Activated naive CD4-positive, alpha-beta T cell treated with anti-CD3 and anti-CD28 coated beads for 36 hours (primary cell): ENCODE measurements at regions not wholly inside any gene's neighbourhood (a gene's known extent, or its start where the extent isn't known, plus 50 kb on each side); places are given as distances from the start of the nearest gene placed in this dataset.

Source experiments
- CTCF ChIA-PET: fragments of 350-600 bp; sonication (Branson Sonifier 250); formaldehyde crosslinking; loops from one replicate; lab custom pipeline; 2021; ENCODE audit warnings: antibody characterized with exemption; lab: Charles Lee
- DNase-seq: peaks from one replicate; pipeline ENCODE4 v3.0.0-alpha.2; 2020
- H3K27ac Mint-ChIP-seq: one replicate; pipeline ENCODE4 v1.8.0; 2021; ENCODE audit warnings: mild to moderate bottlenecking, mixed read lengths
- H3K27me3 Mint-ChIP-seq: one replicate; pipeline ENCODE4 v1.8.0; 2021; ENCODE audit warnings: low read depth, mixed read lengths
- H3K36me3 Mint-ChIP-seq: one replicate; pipeline ENCODE4 v1.8.0; 2021; ENCODE audit warnings: low read depth, mixed read lengths
- H3K4me1 Mint-ChIP-seq: one replicate; pipeline ENCODE4 v1.8.0; 2021; ENCODE audit warnings: low read depth, mixed read lengths
- H3K4me3 Mint-ChIP-seq: one replicate; pipeline ENCODE4 v1.8.0; 2021; ENCODE audit warnings: mild to moderate bottlenecking, moderate library complexity, mixed read lengths
- H3K9me3 Mint-ChIP-seq: one replicate; pipeline ENCODE4 v1.8.0; 2021; ENCODE audit warnings: mixed read lengths
- intact Hi-C: fragments of 100-400 bp; cut with micrococcal nuclease; formaldehyde crosslinking; loops from one replicate; pipeline ENCODE4 v1.15.1; 2023

DNA sequence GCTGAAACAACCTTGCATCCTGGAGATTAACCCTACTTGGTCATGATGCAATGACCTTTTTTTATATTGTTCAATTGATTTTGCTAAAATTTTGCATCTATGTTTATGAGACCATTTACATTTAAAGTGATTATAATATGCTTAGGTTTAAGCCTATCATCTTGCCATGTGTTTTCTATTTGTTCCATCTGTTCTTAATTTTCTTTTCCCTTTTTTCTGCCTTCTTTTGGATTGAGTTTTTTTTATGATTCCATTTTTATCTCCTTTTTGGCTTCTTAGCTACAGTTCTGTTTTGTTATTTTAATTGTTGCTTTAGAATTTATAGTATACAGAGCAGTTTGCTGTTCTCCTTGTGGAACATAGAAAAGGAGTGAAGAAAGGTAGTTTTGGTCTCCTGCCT, 385.1 kb upstream of the USP24 start:
- intact Hi-C loops: no loop called here

DNA sequence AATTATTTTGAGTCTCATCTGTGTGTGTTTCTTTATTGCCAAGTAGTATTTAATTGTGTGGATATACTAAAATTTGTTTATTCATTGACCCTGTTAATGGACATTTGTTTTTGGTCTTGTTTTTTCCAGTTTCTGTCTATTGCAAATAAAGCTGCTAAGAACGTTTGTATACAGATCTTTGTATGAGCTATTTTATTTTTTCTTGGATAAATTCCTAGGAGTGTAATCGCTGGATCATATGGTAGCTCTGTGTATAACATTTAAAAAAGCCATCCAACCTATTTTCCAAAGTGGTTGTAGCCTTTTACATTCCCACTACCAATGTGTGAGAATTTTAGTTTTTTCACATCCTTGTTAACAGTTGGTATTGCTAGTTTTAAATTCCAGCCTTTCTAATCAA, 382.7 kb upstream of the USP24 start:
- Mint-ChIP-seq H3K27ac (no peak overlapping the region), H3K9me3 (peaks cover 11% of the 10 kb centered on the region), H3K4me3 (no peak overlapping the region), H3K36me3 (no peaks in the 10 kb centered on the region), H3K27me3 (peaks cover 16% of the 10 kb centered on the region), H3K4me1 (no peaks in the 10 kb centered on the region)
- intact Hi-C loops: no loop called here
- CTCF ChIA-PET: no interaction called here
- DNase-seq: no peak

More for the DNA sequence above, 385.1 kb upstream of the USP24 start:
- Mint-ChIP-seq H3K4me3 (no peak overlapping the region), H3K27me3 (peaks cover 9% of the 10 kb centered on the region), H3K4me1 (no peaks in the 10 kb centered on the region), H3K27ac (no peak overlapping the region), H3K9me3 (peaks cover 11% of the 10 kb centered on the region), H3K36me3 (no peaks in the 10 kb centered on the region)
- DNase-seq: no peak
- CTCF ChIA-PET: no interaction called here

DNA sequence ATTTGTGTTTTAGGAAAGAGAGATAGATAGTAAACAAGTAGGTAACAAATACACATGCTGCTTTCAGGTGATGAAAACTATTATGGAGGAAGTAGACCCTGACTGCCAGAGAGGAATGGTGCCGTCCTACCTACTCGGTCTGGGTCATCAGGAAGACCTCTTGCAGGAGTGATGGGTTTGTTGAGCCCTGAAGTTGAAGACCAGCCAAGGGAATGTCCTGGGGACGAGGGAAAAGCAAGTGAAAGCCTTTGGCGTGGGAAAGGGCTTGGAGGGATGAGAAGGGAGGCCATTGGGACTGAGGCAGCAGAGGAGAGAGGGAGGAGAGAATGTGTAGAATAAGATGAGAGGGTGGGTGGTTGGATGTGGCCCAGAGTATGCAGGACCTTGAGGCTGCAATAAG, 379.5 kb upstream of the USP24 start:
- Mint-ChIP-seq H3K9me3 (peaks cover 11% of the 10 kb centered on the region), H3K27me3 (peaks cover 16% of the 10 kb centered on the region), H3K36me3 (no peaks in the 10 kb centered on the region), H3K27ac (no peak overlapping the region), H3K4me3 (no peak overlapping the region), H3K4me1 (no peaks in the 10 kb centered on the region)
- DNase-seq: no peak
- intact Hi-C loops: no loop called here
- CTCF ChIA-PET: no interaction called here

GRCh38 chr1:55593298-55593697, 378.1 kb upstream of the USP24 start:
- no peak for DNase-seq
- Mint-ChIP-seq H3K36me3 (no peaks in the 10 kb centered on the region), H3K27ac (no peak overlapping the region)

GRCh38 chr1:55592122-55592521, 377.0 kb upstream of the USP24 start:
- peaks cover 19% of the 10 kb centered on the region for H3K27me3 Mint-ChIP-seq
- H3K27ac Mint-ChIP-seq: no peak overlapping the region
- no peak overlapping the region for H3K4me3 Mint-ChIP-seq
- H3K36me3 Mint-ChIP-seq: no peaks in the 10 kb centered on the region
- intact Hi-C loops: no loop called here
- DNase-seq: no peak
- H3K4me1 Mint-ChIP-seq: no peaks in the 10 kb centered on the region
- H3K9me3 Mint-ChIP-seq: peaks cover 7% of the 10 kb centered on the region
- CTCF ChIA-PET: no interaction called here

More at GRCh38 chr1:55593298-55593697, 378.1 kb upstream of the USP24 start:
- H3K4me1 Mint-ChIP-seq: no peaks in the 10 kb centered on the region
- no peak overlapping the region for H3K4me3 Mint-ChIP-seq
- CTCF ChIA-PET: no interaction called here
- peaks cover 11% of the 10 kb centered on the region for H3K9me3 Mint-ChIP-seq
- H3K27me3 Mint-ChIP-seq: peaks cover 16% of the 10 kb centered on the region
- intact Hi-C loops: no loop called here

DNA sequence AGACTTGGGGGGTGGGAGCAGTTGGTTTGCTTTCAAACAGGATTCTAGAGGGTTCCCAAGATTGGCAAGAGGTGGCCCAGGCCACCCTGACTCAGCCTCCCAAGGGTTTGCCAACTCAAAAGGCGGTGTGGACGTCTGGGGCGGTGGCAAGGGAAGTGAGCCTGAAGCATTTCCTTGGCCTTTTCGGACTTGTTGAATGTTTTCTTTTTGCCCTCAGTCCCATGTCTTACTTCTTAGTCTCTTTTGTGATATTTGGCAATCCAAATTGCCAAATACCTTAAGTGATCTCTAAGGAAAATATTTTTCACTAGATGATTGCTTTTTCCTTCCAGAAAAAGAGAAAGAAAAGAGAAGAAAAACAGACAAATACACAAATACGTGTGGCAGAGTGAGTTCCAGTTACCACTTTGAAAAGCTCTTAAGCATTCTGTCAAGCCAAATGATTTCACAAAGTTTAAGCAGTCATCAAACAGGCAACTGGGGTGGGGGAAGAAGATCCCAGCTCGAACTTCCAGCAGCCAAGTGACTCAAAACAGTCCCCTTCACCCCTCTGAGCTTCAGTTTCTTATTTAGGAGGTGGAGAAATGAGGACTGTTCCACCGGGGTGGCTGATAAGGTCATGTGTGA, 374.6 kb upstream of the USP24 start:
- no peaks in the 10 kb centered on the region for H3K36me3 Mint-ChIP-seq
- intact Hi-C loops: no loop called here
- DNase-seq: no peak
- H3K4me3 Mint-ChIP-seq: no peak overlapping the region
- no peaks in the 10 kb centered on the region for H3K4me1 Mint-ChIP-seq
- CTCF ChIA-PET: no interaction called here
- H3K9me3 Mint-ChIP-seq: no peaks in the 10 kb centered on the region
- peaks cover 15% of the 10 kb centered on the region for H3K27me3 Mint-ChIP-seq
- H3K27ac Mint-ChIP-seq: no peak overlapping the region

- no peak overlapping the region for H3K27ac Mint-ChIP-seq
- no peak for DNase-seq
- no peak overlapping the region for H3K4me3 Mint-ChIP-seq
- no peaks in the 10 kb centered on the region for H3K36me3 Mint-ChIP-seq
- H3K9me3 Mint-ChIP-seq: no peaks in the 10 kb centered on the region
- CTCF ChIA-PET: no interaction called here
- intact Hi-C loops: no loop called here
- no peaks in the 10 kb centered on the region for H3K4me1 Mint-ChIP-seq
- H3K27me3 Mint-ChIP-seq: peaks cover 8% of the 10 kb centered on the region
These were observed 373.1 kb upstream of the USP24 start for GRCh38 chr1:55588309-55588708.

- Mint-ChIP-seq H3K4me3 (no peak overlapping the region), H3K36me3 (no peaks in the 10 kb centered on the region), H3K4me1 (no peaks in the 10 kb centered on the region), H3K27ac (peak overlapping the region; percentile 28), H3K27me3 (peaks cover 9% of the 10 kb centered on the region), H3K9me3 (no peaks in the 10 kb centered on the region)
- DNase-seq: no peak
- CTCF ChIA-PET: no interaction called here
- intact Hi-C loops: no loop called here
These were observed 371.6 kb upstream of the USP24 start for GRCh38 chr1:55586771-55587170.

GRCh38 chr1:55585402-55585792, 370.2 kb upstream of the USP24 start:
- Mint-ChIP-seq H3K27me3 (peaks cover 6% of the 10 kb centered on the region), H3K36me3 (no peaks in the 10 kb centered on the region), H3K27ac (no peak overlapping the region), H3K4me3 (no peak overlapping the region), H3K4me1 (no peaks in the 10 kb centered on the region), H3K9me3 (no peaks in the 10 kb centered on the region)
- DNase-seq: no peak
- intact Hi-C loops: no loop called here
- CTCF ChIA-PET: interaction anchor here (0.8 kb wide), 1 partner anchor 116 kb away, joined by 4 read pairs; no protein-coding TSS in a partner anchor

- Mint-ChIP-seq H3K36me3 (no peaks in the 10 kb centered on the region), H3K4me1 (no peaks in the 10 kb centered on the region), H3K27me3 (peaks cover 6% of the 10 kb centered on the region), H3K4me3 (no peak overlapping the region), H3K9me3 (no peaks in the 10 kb centered on the region), H3K27ac (no peak overlapping the region)
- CTCF ChIA-PET: interaction anchor here (0.8 kb wide), 1 partner anchor 117 kb away, joined by 4 read pairs; no protein-coding TSS in a partner anchor
- intact Hi-C loops: no loop called here
- DNase-seq: no peak
These were observed 369.6 kb upstream of the USP24 start for GRCh38 chr1:55584526-55585401.

GRCh38 chr1:55582084-55582483, 366.9 kb upstream of the USP24 start:
- CTCF ChIA-PET: no interaction called here
- H3K36me3 Mint-ChIP-seq: no peaks in the 10 kb centered on the region

DNA sequence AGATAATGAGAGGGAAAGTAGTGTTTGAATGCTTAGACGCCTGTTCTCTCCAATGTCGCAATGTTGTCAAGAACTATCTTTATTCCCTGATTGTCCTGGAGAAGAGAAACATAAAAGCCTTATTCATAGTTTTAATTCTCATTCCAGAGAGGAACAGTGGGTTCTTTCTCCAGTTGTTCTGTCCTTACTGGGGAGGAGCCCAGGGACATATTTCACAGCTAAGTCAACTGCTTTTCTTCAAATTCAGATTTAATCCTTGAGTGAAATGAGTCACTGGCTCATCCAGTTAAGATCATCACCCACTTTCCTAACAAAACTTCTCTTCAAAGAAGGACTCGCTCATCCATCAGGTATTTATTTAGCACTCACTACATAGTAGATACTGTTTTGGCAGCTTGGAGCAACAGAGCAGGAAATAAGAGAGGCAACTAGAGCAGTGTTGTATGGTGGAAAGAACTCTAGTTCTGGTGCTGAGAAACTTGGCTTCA, 365.7 kb upstream of the USP24 start:
- no peaks in the 10 kb centered on the region for H3K9me3 Mint-ChIP-seq
- H3K4me1 Mint-ChIP-seq: no peaks in the 10 kb centered on the region
- H3K27me3 Mint-ChIP-seq: peaks cover 3% of the 10 kb centered on the region
- no peak overlapping the region for H3K27ac Mint-ChIP-seq
- no peak for DNase-seq
- intact Hi-C loops: no loop called here
- CTCF ChIA-PET: interaction anchor here (1.0 kb wide), 1 partner anchor 1129 kb away, joined by 3 read pairs; no protein-coding TSS in a partner anchor
- H3K4me3 Mint-ChIP-seq: no peak overlapping the region
- no peaks in the 10 kb centered on the region for H3K36me3 Mint-ChIP-seq

More at GRCh38 chr1:55582084-55582483, 366.9 kb upstream of the USP24 start:
- no peak for DNase-seq
- H3K27me3 Mint-ChIP-seq: peaks cover 3% of the 10 kb centered on the region
- no peaks in the 10 kb centered on the region for H3K4me1 Mint-ChIP-seq
- intact Hi-C loops: no loop called here
- no peaks in the 10 kb centered on the region for H3K9me3 Mint-ChIP-seq
- no peak overlapping the region for H3K4me3 Mint-ChIP-seq
- H3K27ac Mint-ChIP-seq: no peak overlapping the region
